H1 (cell line): ENCODE measurements at regions not wholly inside any gene's neighbourhood (a gene's known extent, or its start where the extent isn't known, plus 50 kb on each side); places are given as distances from the start of the nearest gene placed in this dataset.

Source experiments
- CTCF ChIA-PET: fragments of 300-600 bp; sonication (Branson Sonifier 250); formaldehyde crosslinking; loops from one replicate; lab custom pipeline; 2021; ENCODE audit not compliant: partially characterized antibody; lab: Charles Lee
- POLR2A ChIA-PET: fragments of 300-600 bp; sonication (Branson Sonifier 250); formaldehyde crosslinking; loops from one replicate; lab custom pipeline; 2021; ENCODE audit warnings: inconsistent platforms; ENCODE audit not compliant: partially characterized antibody; lab: Charles Lee
- DNase-seq, 2 experiments: peaks; one replicate each; pipeline versions ENCODE4 v3.0.0 to v3.0.0-alpha.2; 2010 to 2022; ENCODE audit warnings: low spot score in 2 of 2, low read depth in 1 of 2, mixed read lengths in 1 of 2
- FAIRE-seq: peaks from 2 replicates; lab custom pipeline; 2011; peaks lifted over from hg19 to GRCh38; lab: Jason Lieb, UNC
- H2AFZ ChIP-seq: 2 replicates; pipeline ENCODE4 v1.8.1; 2012; ENCODE audit warnings: low read length, inconsistent platforms
- H2AK5ac ChIP-seq: 2 replicates; pipeline ENCODE4 v1.6.1; 2013; ENCODE audit warnings: low read depth, low read length
- H2BK120ac ChIP-seq: replicated peaks from 2 replicates; pipeline ENCODE3; 2013; ENCODE audit warnings: low read depth, low read length, inconsistent platforms
- H2BK12ac ChIP-seq: 2 replicates; pipeline ENCODE4 v1.6.1; 2013; ENCODE audit warnings: low read depth, low read length
- H2BK15ac ChIP-seq: 2 replicates; pipeline ENCODE4 v1.6.1; 2013; ENCODE audit warnings: low read length
- H2BK20ac ChIP-seq: 2 replicates; pipeline ENCODE4 v1.6.1; 2013; ENCODE audit warnings: low read length
- H2BK5ac ChIP-seq: 2 replicates; pipeline ENCODE4 v1.6.1; 2013; ENCODE audit warnings: low read depth, low read length
- H3K14ac ChIP-seq: 2 replicates; pipeline ENCODE4 v1.6.1; 2013; ENCODE audit warnings: inconsistent platforms; ENCODE audit not compliant: insufficient read length
- H3K18ac ChIP-seq: 2 replicates; pipeline ENCODE4 v1.6.1; 2013; ENCODE audit warnings: low read length; ENCODE audit errors: extremely low read depth
- H3K23ac ChIP-seq: 2 replicates; pipeline ENCODE4 v1.6.1; 2013; ENCODE audit warnings: inconsistent platforms; ENCODE audit not compliant: insufficient read length
- H3K23me2 ChIP-seq: 2 replicates; pipeline ENCODE4 v1.6.1; 2013; ENCODE audit warnings: low read depth, low read length
- H3K27ac ChIP-seq: 2 replicates; pipeline ENCODE4 v1.6.1; 2011; ENCODE audit warnings: low read depth, low read length, inconsistent platforms
- H3K27me3 ChIP-seq, 4 experiments: replicated peaks in 1 of 4; 1 replicate in 1 of 4; 2 replicates in 3 of 4; pipeline versions ENCODE4 v1.6.1 to v1.8.1; 2011 to 2013; ENCODE audit warnings: low read length in 3 of 4, mild to moderate bottlenecking in 3 of 4, inconsistent platforms in 2 of 4, mixed read lengths in 2 of 4, moderate library complexity in 1 of 4; ENCODE audit not compliant: control insufficient read depth in 3 of 4, insufficient read depth in 3 of 4; ENCODE audit errors: extremely low read depth in 1 of 4
- H3K36me3 ChIP-seq, 4 experiments: 2 replicates each; pipeline versions ENCODE4 v1.6.1 to v1.8.1; 2011 to 2013; ENCODE audit warnings: mild to moderate bottlenecking in 4 of 4, low read length in 3 of 4, moderate library complexity in 2 of 4, control low read depth in 1 of 4, inconsistent platforms in 1 of 4; ENCODE audit not compliant: insufficient read depth in 4 of 4, control insufficient read depth in 2 of 4
- H3K4ac ChIP-seq: replicated peaks from 2 replicates; pipeline ENCODE3; 2013; ENCODE audit warnings: low read length, low read depth, mixed read lengths, inconsistent platforms; ENCODE audit not compliant: insufficient read length
- H3K4me1 ChIP-seq, 4 experiments: replicated peaks in 1 of 4; 1 replicate in 1 of 4; 2 replicates in 3 of 4; pipeline versions ENCODE4 v1.6.1 to v1.8.1; 2011 to 2013; ENCODE audit warnings: low read length in 3 of 4, inconsistent platforms in 2 of 4, mixed read lengths in 1 of 4; ENCODE audit not compliant: insufficient read depth in 4 of 4, control insufficient read depth in 3 of 4
- H3K4me2 ChIP-seq, 2 experiments: 2 replicates each; pipeline versions ENCODE4 v1.6.1 to v1.8.1; 2011 to 2013; ENCODE audit warnings: low read depth in 2 of 2, low read length in 2 of 2, control low read depth in 1 of 2, inconsistent platforms in 1 of 2, mild to moderate bottlenecking in 1 of 2; ENCODE audit not compliant: insufficient read depth in 1 of 2
- H3K4me3 ChIP-seq, 4 experiments: fragments of 200-600, 300-600 bp in 1 of 4; sonication (generic), shearing (Covaris generic), sonication (Bioruptor Twin) in 1 of 4; 2 replicates each; pipeline versions ENCODE4 v1.5.1 to v1.8.1; 2011 to 2016; ENCODE audit warnings: low read length in 4 of 4, low read depth in 3 of 4, control low read depth in 2 of 4, inconsistent platforms in 2 of 4, mild to moderate bottlenecking in 2 of 4, mixed read lengths in 1 of 4, moderate library complexity in 1 of 4; ENCODE audit not compliant: insufficient read depth in 2 of 4; ENCODE audit errors: extremely low read depth in 1 of 4
- H3K56ac ChIP-seq: replicated peaks from 2 replicates; pipeline ENCODE3; 2013; ENCODE audit warnings: low read depth, mild to moderate bottlenecking, mixed read lengths, low read length, inconsistent platforms; ENCODE audit not compliant: insufficient read length
- H3K79me1 ChIP-seq: 2 replicates; pipeline ENCODE4 v1.6.1; 2013; ENCODE audit warnings: low read depth, low read length, control low read depth
- H3K79me2 ChIP-seq, 2 experiments: 2 replicates each; pipeline versions ENCODE4 v1.6.1 to v1.8.1; 2012 to 2013; ENCODE audit warnings: low read length in 2 of 2, mild to moderate bottlenecking in 2 of 2, inconsistent platforms in 1 of 2; ENCODE audit not compliant: insufficient read depth in 2 of 2, control insufficient read depth in 1 of 2
- H3K9ac ChIP-seq, 4 experiments: replicated peaks in 1 of 4; 1 replicate in 1 of 4; 2 replicates in 3 of 4; pipeline versions ENCODE4 v1.6.1 to v1.8.1; 2011 to 2013; ENCODE audit warnings: low read depth in 3 of 4, low read length in 3 of 4, control low read depth in 2 of 4, mild to moderate bottlenecking in 2 of 4, moderate library complexity in 2 of 4, inconsistent platforms in 1 of 4; ENCODE audit errors: extremely low read depth in 1 of 4
- H3K9me3 ChIP-seq, 2 experiments: 2 replicates each; pipeline versions ENCODE4 v1.6.1 to v1.8.1; 2012 to 2013; ENCODE audit warnings: mild to moderate bottlenecking in 2 of 2, moderate library complexity in 2 of 2, control low read depth in 1 of 2, inconsistent platforms in 1 of 2, low read depth in 1 of 2, low read length in 1 of 2, mixed read lengths in 1 of 2; ENCODE audit not compliant: insufficient read depth in 2 of 2
- H4K20me1 ChIP-seq, 2 experiments: replicated peaks in 1 of 2; 2 replicates each; pipeline versions ENCODE3 to v1.8.1; 2011 to 2013; ENCODE audit warnings: inconsistent platforms in 2 of 2, low read length in 2 of 2, mild to moderate bottlenecking in 1 of 2; ENCODE audit not compliant: insufficient read depth in 2 of 2, control insufficient read depth in 1 of 2
- H4K5ac ChIP-seq: 2 replicates; pipeline ENCODE4 v1.6.1; 2013; ENCODE audit warnings: low read length, low read depth, mixed read lengths, inconsistent platforms; ENCODE audit not compliant: insufficient read length
- H4K8ac ChIP-seq: 2 replicates; pipeline ENCODE4 v1.8.0; 2013; ENCODE audit warnings: mild to moderate bottlenecking, moderate library complexity, low read length, inconsistent platforms; ENCODE audit not compliant: insufficient read depth; ENCODE audit errors: extremely low read depth
- H4K91ac ChIP-seq: replicated peaks from 2 replicates; pipeline ENCODE3; 2013; ENCODE audit warnings: low read length, mixed read lengths, inconsistent platforms; ENCODE audit not compliant: insufficient read length
- ASH2L ChIP-seq: fragments of 200-600, 300-600 bp; sonication (generic); IDR thresholded peaks from one replicate; pipeline ENCODE4 v1.7.1; 2017; ENCODE audit warnings: low read length
- JUND ChIP-seq: IDR thresholded peaks from 2 replicates; pipeline ENCODE4 v1.6.1; 2011; ENCODE audit warnings: mild to moderate bottlenecking, improper control_type of control experiment, low read length
- KDM1A ChIP-seq: fragments of 200-600, 300-600 bp; sonication (generic); IDR thresholded peaks from 2 replicates; pipeline ENCODE4 v1.7.1; 2016; ENCODE audit warnings: mild to moderate bottlenecking, low read length, borderline replicate concordance
- SIX5 ChIP-seq: IDR thresholded peaks from 2 replicates; pipeline ENCODE4 v1.6.1; 2011; ENCODE audit warnings: mild to moderate bottlenecking, low read depth, low read length
- WGBS, 2 experiments: shearing (Covaris generic) in 1 of 2; methylation state at CpG; one replicate each; pipeline versions ENCODE4 v1.1.6 to v1.1.7; 2013 to 2015; ENCODE audit warnings: low lambda C conversion rate in 2 of 2, mixed read lengths in 2 of 2, inconsistent platforms in 1 of 2, low coverage in 1 of 2, missing lambda C conversion rate in 1 of 2; ENCODE audit not compliant: insufficient replicate concordance in 2 of 2, insufficient coverage in 1 of 2, insufficient read length in 1 of 2; ENCODE audit errors: extremely low coverage in 1 of 2, missing lambda C conversion rate in 1 of 2; 5-methylcytosine and 5-hydroxymethylcytosine counted together

- H3K9ac ChIP-seq, result no peak overlapping the region
- H4K5ac ChIP-seq, result no peak overlapping the region
- no peak overlapping the region for H3K14ac ChIP-seq
- TF ChIP-seq SIX5 (no peak), KDM1A (no peak), ASH2L (no peak), JUND (no peak)
- no peak overlapping the region for H3K27ac ChIP-seq
- ChIA-PET POLR2A (no interaction called here), CTCF (interaction anchor here (0.6 to 3.1 kb wide), 4 partner anchors 14 to 375 kb away, joined by 3 to 11 read pairs (median 4); no protein-coding TSS in a partner anchor)
- no peaks in the 10 kb centered on the region for H3K4me1 ChIP-seq
- no peak overlapping the region; the same call in 1 of the 2 replicates for H2BK15ac ChIP-seq
- no peak overlapping the region for H3K4me2 ChIP-seq
- no peaks in the 10 kb centered on the region for H4K20me1 ChIP-seq
- H4K91ac ChIP-seq, result no peak overlapping the region
- H3K36me3 ChIP-seq, result no peaks in the 10 kb centered on the region
- 0 out of 2 replicates have a peak overlapping the region, but pooled peaks have one; percentile 22 for H2BK20ac ChIP-seq
- H3K79me1 ChIP-seq, result no peaks in the 10 kb centered on the region
- H3K79me2 ChIP-seq, result no peaks in the 10 kb centered on the region
- H4K8ac ChIP-seq, result peak overlapping the region; percentile 11; the same call in 1 of the 2 replicates
- H2AFZ ChIP-seq, result no peak overlapping the region
- H2BK12ac ChIP-seq, result 0 out of 2 replicates have a peak overlapping the region, but pooled peaks have one; percentile 5
- peaks cover under 1 to 2% of the 10 kb centered on the region in 2 experiments; a peak in 1 of 4 replicates for H3K9me3 ChIP-seq
- FAIRE-seq (no peak), DNase-seq (peak in 1 of 2 experiments; percentile 43)
- no peak overlapping the region for H2AK5ac ChIP-seq
- 89% methylated on average over 10 of the region's 10 CpGs; no CpG with 5 or more reads in 1 of the 2 experiments for WGBS, 2 experiments
- no peaks in the 10 kb centered on the region for H3K23me2 ChIP-seq
- H2BK120ac ChIP-seq, result no peak overlapping the region
- H3K27me3 ChIP-seq, result 0 out of 7 replicates have a peak, but pooled peaks cover 0 to 3% (median 0%) of the 10 kb centered on the region in 4 experiments
- H3K4ac ChIP-seq, result peak overlapping the region; percentile 61
- H3K18ac ChIP-seq, result no peak overlapping the region
- H3K56ac ChIP-seq, result no peak overlapping the region
- no peak overlapping the region for H3K23ac ChIP-seq
- peak overlapping the region; percentile 7; the same call in 1 of the 2 replicates for H2BK5ac ChIP-seq
- no peak overlapping the region for H3K4me3 ChIP-seq
Observed at GRCh38 chr22:48929276-48929790, 898.3 kb downstream of the BRD1 start.
